GM19463 (cell line): ENCODE measurements at regions not wholly inside any gene's neighbourhood (a gene's known extent, or its start where the extent isn't known, plus 50 kb on each side); places are given as distances from the start of the nearest gene placed in this dataset.

Source experiments
- ATAC-seq: cut with Tn5 transposase; IDR thresholded peaks from one replicate; pipeline ENCODE4 v1.9.1; 2021; ENCODE audit warnings: mild to moderate bottlenecking, moderate library complexity; ENCODE audit not compliant: unreplicated experiment

GRCh38 chr9:71590362-71590761 lies 178.0 kb downstream of the CEMIP2 start:
- ATAC-seq: no peak

- no peak for ATAC-seq
Observed at GRCh38 chr9:71589612-71590011, 178.7 kb downstream of the CEMIP2 start.

GRCh38 chr9:71587576-71588362 lies 180.5 kb downstream of the CEMIP2 start:
- no peak for ATAC-seq

- no peak for ATAC-seq
Observed at GRCh38 chr9:71583792-71584191, 184.5 kb downstream of the CEMIP2 start.

GRCh38 chr9:71582347-71582746 lies 186.0 kb downstream of the CEMIP2 start:
- ATAC-seq: no peak

GRCh38 chr9:71581101-71581500 lies 187.2 kb downstream of the CEMIP2 start:
- no peak for ATAC-seq

- no peak for ATAC-seq
Observed at GRCh38 chr9:71571186-71571585, 197.1 kb downstream of the CEMIP2 start.

- no peak for ATAC-seq
Observed at GRCh38 chr9:71567890-71568289, 200.4 kb downstream of the CEMIP2 start.

GRCh38 chr9:71562140-71562539 lies 206.2 kb downstream of the CEMIP2 start:
- no peak for ATAC-seq

- ATAC-seq: no peak
Observed at GRCh38 chr9:71557310-71557709, 211.0 kb downstream of the CEMIP2 start.

- ATAC-seq: no peak
Observed at GRCh38 chr9:71552480-71552879, 215.8 kb downstream of the CEMIP2 start.

GRCh38 chr9:71549023-71549422 lies 219.3 kb downstream of the CEMIP2 start:
- peak; percentile 95 for ATAC-seq

GRCh38 chr9:71544464-71544863 lies 223.8 kb downstream of the CEMIP2 start:
- ATAC-seq: no peak

- ATAC-seq: no peak
Observed at GRCh38 chr9:71541436-71541835, 226.9 kb downstream of the CEMIP2 start.

- no peak for ATAC-seq
Observed at GRCh38 chr9:71524996-71525580, 243.2 kb downstream of the CEMIP2 start.

GRCh38 chr9:71524516-71524915 lies 243.8 kb downstream of the CEMIP2 start:
- no peak for ATAC-seq

- no peak for ATAC-seq
Observed at GRCh38 chr9:71521132-71521531, 247.2 kb downstream of the CEMIP2 start.

- ATAC-seq: no peak
Observed at GRCh38 chr9:71519098-71519696, 249.1 kb downstream of the CEMIP2 start.

- no peak for ATAC-seq
Observed at GRCh38 chr9:71518045-71518827, 250.1 kb downstream of the CEMIP2 start.

GRCh38 chr9:71515626-71516025 lies 252.7 kb downstream of the CEMIP2 start:
- no peak for ATAC-seq

- no peak for ATAC-seq
Observed at GRCh38 chr9:71515107-71515506, 253.2 kb downstream of the CEMIP2 start.
